GM18907 (cell line): ENCODE measurements at regions not wholly inside any gene's neighbourhood (a gene's known extent, or its start where the extent isn't known, plus 50 kb on each side); places are given as distances from the start of the nearest gene placed in this dataset.
A peak's percentile ranks its signal among the peaks of the same experiment; 100 is the strongest.

Experiments used
- ATAC-seq: cut with Tn5 transposase; IDR thresholded peaks from one replicate; pipeline ENCODE4 v1.9.1; 2021; ENCODE audit warnings: mild to moderate bottlenecking, moderate library complexity; ENCODE audit not compliant: unreplicated experiment

GRCh38 chrX:39891781-39892180 is 206.0 kb downstream of the BCOR start:
- no peak for ATAC-seq

GRCh38 chrX:39893417-39894338 is 204.1 kb downstream of the BCOR start:
- peak; percentile 55 for ATAC-seq

- ATAC-seq, result no peak
Observed at GRCh38 chrX:39894683-39895082, 203.1 kb downstream of the BCOR start.

DNA sequence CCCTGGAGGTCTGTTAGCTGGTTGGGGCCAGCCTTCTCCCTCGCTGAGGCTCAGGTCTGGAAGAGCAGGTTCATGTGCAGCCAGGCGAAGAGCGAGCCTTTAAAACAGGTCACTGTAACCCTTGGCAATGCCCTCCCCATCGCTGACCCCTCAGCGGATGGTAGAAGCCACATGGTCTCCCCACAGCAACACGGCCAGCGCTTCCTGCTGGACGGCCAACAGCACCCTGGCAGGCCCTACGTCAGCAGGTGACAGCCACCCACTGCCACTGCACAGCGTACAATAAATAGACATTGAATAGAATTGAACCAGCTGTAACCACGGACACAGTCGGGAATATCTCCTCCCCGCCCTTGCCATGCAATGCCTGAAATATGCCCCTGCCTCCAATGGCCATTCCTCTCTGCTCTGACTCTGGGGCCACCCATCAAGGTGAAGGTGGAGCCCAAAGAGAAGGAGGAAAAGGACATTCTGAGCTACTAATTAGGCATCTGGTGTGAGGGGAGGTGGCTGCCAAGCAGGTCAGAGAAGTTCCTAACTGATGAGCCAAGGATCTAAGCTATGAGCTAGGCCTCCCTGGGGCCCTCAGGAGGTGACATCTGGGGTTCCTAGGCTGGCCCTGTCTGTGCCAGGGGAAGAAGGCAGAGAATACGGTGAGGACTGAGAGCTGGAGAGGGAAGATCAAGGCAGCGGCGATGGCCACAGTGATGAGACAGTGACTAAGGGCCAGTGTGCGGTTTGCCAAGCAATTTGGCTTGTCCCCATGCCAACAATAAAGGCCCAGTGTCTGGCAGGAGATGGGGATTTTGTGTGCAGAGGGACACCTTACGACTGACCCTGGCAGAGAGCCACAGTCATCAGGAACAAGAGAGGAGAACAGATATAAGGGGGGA is 202.3 kb downstream of the BCOR start:
- ATAC-seq, result no peak

GRCh38 chrX:39896951-39897740 is 200.6 kb downstream of the BCOR start:
- ATAC-seq, result no peak

- no peak for ATAC-seq
Observed at GRCh38 chrX:39897741-39898097, 200.0 kb downstream of the BCOR start.

DNA sequence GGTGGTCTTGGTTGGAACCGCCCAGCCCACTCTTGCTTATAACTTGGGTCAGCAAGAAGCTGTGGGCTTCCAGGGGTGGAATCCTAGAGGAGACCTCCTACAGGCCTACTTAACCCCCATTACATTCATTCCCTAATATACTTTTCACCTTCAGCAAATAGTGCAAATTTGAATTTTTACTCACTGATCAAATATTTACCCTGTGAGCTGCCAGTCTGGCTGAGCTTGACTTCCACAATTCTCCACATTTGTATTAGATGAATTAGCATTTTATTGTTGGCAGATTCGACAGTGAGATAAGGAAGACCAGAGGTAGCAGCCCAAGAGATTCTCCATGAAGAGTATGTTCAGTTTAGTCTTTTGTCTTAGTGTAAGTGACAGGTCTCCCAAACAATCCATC is 199.6 kb downstream of the BCOR start:
- ATAC-seq, result no peak

DNA sequence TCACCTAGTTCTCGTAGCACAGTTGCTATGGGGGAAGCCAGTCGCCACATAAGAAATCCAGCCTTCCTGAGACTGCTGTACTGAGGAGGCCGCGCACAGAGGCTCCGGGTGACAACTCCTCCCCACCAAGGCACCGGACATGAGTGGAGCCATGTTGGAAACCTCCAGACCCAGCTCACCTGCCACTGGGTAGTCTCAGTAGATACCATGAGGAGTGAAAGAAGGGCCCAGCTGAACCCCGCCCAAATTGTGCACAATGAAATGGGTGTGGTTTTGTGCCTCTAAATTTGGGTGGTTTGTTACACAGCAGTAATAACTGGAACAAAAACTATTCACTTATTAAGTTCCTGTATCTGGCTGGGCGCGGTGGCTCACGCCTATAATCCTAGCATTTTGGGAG is 198.7 kb downstream of the BCOR start:
- no peak for ATAC-seq

- no peak for ATAC-seq
Observed at GRCh38 chrX:39899856-39900776, 197.6 kb downstream of the BCOR start.

- ATAC-seq, result no peak
Observed at GRCh38 chrX:39900777-39901170, 197.0 kb downstream of the BCOR start.

DNA sequence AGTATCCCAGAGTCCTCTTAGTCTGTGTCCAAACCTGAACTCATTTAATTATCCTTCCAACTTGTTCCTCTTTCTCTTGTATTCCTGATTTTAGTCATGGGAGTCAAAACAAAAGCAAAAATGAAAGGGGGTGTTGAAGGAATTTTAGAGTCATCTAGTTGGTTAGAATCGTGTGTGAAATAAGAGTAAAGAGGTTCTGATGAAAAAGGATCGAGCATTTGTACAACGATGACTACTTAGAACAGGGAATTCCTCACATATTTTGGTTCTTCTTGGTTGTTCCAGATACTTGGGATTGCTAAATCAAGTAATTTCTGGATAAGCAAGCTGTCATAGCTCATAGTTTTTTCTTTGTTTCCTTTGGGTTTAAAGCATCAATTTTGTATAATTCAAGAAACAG is 194.4 kb downstream of the BCOR start:
- no peak for ATAC-seq

DNA sequence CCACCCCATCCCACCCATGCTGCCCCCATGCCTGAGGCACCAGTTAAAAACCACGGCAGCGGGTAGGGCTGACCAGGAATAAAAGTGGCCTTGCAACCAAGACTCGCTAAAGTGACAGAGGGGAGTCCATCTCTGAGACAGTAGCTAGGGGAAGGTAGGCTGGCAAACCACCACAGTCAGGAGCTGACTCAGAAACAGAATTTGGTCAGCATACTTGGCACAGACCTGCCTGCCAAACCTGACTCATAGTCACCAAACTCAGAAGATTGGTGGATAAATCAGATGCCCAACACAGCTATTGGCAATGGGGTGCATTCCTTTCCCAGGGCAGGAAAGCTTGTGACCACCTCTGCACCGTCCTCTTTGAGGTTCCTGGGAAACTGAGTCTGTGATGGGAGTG is 193.8 kb downstream of the BCOR start:
- peak; percentile 45 for ATAC-seq

DNA sequence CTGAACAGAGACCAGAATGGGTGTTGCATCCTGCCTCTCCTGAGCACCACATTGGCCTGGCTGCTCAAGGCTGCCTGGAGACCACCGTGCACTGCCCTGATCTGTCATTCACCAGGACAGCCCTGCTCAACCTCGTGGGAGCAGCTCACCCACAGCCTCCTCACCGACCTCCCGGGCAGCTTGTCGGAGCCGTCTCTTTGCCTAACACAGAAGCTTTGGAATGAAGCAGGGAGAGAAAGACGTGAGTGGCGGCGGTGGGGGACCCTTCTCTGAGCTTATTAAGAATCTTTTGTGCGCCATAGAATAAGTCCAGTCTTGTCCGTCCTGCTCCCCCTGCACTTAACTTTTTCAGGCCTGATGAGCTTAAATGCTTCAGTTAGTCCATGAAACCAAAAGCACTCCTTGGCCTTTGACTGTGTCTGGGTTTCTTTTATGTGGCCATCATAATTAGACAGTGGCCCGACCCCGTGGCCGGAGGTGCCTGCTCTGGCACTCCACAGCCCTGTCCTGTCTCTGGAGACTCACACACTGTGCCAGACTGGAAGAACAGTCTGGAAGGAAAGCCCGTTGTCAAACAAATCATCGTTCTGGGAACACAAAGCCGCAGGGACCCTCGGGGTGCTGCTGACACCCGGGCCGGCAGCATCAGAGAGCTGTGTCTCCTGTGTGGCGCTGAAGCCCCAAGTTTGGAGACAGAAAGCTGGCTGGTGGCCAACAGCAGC is 192.8 kb downstream of the BCOR start:
- ATAC-seq, result no peak

GRCh38 chrX:39905538-39905891 is 192.2 kb downstream of the BCOR start:
- no peak for ATAC-seq

GRCh38 chrX:39905946-39906345 is 191.8 kb downstream of the BCOR start:
- no peak for ATAC-seq

- no peak for ATAC-seq
Observed at GRCh38 chrX:39907964-39908661, 189.6 kb downstream of the BCOR start.

DNA sequence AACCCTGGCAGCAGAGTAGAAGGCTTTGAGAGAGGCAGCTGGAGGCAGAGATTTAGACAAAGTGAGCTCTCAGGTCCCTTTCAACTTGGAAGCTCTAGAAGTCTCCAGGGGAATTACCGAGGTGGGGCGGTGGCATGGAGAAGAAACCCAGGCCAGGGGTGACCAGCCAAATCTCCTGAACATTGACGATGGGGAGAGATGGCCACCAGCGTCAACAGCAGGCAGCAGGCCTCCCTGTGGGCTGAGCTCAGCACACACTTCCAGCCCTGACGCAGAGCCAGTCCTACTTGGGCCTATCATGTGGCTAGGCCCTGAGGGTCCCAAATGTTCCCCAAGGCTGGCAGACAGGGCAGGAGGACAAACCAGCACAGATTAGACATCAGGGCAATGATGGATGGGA is 187.8 kb downstream of the BCOR start:
- no peak for ATAC-seq

- ATAC-seq, result no peak
Observed at GRCh38 chrX:39910651-39911050, 187.1 kb downstream of the BCOR start.
